Right lobe of liver (tissue), 4 donors: ENCODE measurements at regions not wholly inside any gene's neighbourhood (a gene's known extent, or its start where the extent isn't known, plus 50 kb on each side); places are given as distances from the start of the nearest gene placed in this dataset.

Experiments
- POLR2A ChIP-seq: fragments of 450-650 bp; IDR thresholded peaks from one replicate; pipeline ENCODE4 v1.6.1; 2017; ENCODE audit warnings: antibody characterized with exemption, mild to moderate bottlenecking
- TF ChIP-seq, protein P1 (sequence below), 4 donors: fragments of 200-600 bp in 3 of 4; fragments of 450-650 bp in 1 of 4; IDR thresholded peaks; one replicate each; pipeline versions ENCODE4 v1.5.1 to v1.8.0; 2016 to 2022; ENCODE audit warnings: antibody characterized with exemption in 4 of 4, mild to moderate bottlenecking in 2 of 4
- donor health status: DM: no; HTN: no; CAD: no.
- donor health status: DM: no; HTN: no; CAD: no.
- donor health status: DM: no; HTN: yes; CAD: no.

DNA sequence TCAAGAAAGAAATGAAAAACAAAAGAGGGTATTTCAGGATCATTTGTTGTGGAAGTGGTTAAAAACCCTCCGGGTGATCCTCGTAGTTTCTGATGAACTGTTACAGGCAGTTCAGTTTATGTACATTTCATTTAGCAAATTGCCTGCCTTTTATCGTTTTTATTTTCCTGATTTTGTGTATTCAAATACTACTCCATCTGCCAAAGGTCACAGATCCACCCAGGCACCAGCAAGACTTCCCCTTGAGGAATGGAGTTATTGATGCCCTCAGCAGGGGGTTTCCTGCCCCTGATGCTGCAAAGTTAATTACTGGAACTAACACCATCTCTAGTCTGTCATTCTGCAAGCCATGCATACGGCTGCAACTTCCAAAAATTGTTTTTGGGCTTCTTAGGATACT, 641.9 kb downstream of the SLC4A3 start:
- no peak for TF ChIP-seq POLR2A
- TF ChIP-seq, protein P1, sequence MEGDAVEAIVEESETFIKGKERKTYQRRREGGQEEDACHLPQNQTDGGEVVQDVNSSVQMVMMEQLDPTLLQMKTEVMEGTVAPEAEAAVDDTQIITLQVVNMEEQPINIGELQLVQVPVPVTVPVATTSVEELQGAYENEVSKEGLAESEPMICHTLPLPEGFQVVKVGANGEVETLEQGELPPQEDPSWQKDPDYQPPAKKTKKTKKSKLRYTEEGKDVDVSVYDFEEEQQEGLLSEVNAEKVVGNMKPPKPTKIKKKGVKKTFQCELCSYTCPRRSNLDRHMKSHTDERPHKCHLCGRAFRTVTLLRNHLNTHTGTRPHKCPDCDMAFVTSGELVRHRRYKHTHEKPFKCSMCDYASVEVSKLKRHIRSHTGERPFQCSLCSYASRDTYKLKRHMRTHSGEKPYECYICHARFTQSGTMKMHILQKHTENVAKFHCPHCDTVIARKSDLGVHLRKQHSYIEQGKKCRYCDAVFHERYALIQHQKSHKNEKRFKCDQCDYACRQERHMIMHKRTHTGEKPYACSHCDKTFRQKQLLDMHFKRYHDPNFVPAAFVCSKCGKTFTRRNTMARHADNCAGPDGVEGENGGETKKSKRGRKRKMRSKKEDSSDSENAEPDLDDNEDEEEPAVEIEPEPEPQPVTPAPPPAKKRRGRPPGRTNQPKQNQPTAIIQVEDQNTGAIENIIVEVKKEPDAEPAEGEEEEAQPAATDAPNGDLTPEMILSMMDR (IDR thresholded peaks at IDR 0.05) = no peak
